HG03575 (cell line): ENCODE measurements at regions not wholly inside any gene's neighbourhood (a gene's known extent, or its start where the extent isn't known, plus 50 kb on each side); places are given as distances from the start of the nearest gene placed in this dataset.

Source experiments
- ATAC-seq: cut with Tn5 transposase; IDR thresholded peaks from one replicate; pipeline ENCODE4 v1.9.1; 2021; ENCODE audit not compliant: unreplicated experiment, insufficient number of reproducible peaks, low FRiP score; ENCODE audit errors: extremely low read depth

DNA sequence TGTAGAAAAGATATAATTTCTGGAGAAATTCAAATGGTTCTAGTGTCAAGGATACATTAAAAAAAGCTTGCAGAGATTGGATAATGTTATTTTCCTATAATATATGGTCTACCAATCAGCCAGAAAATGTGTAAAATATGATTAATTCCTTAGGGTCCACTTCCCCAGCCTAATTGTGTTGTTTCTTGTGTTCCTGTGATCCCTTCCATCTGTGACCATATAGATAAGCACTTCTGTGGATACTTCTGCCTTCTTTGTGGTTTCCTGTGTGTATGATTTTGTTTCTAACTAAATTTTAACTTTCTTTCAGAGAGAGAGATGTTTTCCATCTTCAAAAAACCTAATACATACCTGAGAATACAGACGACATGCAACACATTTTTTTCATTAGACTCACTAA lies 367.1 kb upstream of the PIK3C3 start:
- ATAC-seq, result no peak

DNA sequence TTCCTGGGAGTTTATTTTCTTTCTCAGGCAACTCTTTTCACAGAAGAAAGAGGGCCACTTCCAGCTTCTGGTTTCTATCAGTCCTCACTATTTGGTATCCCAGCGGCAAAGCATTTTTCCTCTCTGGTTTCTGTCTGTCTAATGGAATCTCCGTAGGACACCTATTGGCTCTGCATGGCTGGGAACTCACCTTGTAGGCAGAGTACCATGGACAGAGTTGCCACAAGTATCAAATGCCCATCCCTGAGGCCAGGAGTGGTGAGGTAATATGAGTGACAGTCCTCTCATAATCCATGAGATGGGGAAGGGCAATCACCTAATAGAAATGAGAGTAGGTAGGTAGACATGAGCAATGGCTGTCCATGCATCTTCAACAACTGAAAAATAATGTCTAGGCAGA lies 369.5 kb upstream of the PIK3C3 start:
- no peak for ATAC-seq

DNA sequence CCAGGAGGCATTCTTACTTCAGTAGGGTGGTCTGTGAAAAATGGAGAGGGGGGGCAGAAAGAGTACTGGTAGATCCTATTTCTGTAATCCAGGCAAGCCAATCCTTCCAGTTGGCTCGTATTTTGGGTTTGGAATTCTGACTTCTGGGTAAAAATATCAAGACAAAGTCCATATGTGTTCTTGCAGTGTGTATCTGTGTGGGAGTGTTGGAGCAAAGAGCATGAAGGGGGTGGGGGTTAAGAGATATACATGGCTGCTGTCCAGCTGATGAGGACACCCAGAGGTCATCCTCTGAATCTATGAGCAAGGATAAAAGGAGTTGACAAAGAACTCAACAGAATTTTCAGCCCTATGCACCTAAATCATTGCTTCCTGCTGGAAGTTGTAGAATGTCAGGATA lies 375.8 kb upstream of the PIK3C3 start:
- ATAC-seq, result no peak

DNA sequence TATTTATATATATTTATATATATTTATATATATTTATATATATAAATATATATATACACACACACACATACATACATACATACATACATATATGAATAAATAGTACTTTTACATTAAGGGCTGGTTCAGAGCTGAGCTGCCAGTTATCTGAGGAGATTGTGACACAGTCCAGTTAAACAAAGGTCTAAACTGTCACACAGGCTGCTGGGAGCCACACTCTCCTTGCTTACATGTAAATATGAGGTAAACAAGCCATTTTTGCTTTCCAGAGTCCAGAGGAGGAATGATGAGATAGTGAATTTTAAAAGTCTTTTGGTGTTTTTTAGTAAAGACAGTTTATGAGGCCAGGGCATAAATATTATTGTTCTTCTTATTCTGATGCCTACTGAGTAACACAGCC lies 377.5 kb upstream of the PIK3C3 start:
- no peak for ATAC-seq

DNA sequence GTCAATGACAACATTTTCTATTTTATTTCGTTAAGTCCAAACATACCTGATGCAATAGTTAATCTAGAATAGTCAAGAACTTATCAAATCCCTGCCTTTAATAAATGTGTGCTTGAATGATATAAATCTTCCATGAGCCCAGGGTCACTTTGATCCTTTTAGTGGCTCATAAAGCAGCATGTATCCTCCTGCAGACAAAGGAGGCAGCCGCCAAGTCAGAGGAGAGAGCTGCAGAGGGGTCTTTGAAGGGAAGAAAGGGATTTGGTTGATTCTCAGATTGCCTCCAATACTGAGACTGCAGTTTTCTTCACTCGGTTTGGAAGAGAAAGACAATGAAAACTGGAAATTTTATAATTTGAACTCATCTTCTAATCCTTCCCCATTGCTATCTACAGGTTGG lies 378.4 kb upstream of the PIK3C3 start:
- ATAC-seq, result no peak

GRCh38 chr18:41569867-41570266 lies 385.2 kb upstream of the PIK3C3 start:
- ATAC-seq, result no peak

DNA sequence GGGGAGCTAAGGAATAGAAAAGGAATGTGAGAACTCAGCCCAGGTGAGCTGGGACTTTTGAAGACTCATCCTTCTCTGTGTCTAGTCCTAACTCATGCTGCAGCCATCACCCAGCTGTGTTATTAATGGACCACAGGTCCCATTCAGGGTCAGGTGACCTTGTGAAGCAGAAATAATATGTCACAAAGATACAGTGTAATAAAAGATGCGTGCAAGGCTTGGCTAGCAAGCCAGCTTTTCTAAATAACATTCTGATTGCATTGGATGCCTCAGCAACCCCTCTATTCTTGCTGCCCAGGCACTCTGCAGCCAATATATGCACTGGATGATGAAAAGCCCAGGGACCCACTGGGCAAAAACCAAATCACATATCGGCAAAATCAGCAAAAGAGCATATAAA lies 393.1 kb upstream of the PIK3C3 start:
- ATAC-seq, result no peak

DNA sequence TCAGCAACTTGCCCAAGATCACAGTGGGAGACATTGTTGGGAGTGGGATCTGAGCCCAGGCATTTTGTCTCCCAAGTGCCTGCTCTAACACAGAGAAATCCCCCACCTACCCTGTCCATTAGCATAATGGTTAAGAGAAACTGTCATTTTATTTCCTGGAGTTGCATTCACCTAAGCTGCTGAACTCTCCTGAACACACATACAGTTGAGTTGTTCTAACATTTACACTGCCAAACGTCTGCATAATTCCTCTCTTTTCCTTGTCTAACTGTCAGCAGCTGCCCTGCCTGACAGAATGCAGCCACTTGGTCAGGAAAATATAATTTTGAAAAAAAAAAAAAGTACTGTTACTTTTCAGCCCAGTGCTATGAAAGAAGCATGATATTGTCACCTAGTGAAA lies 396.3 kb upstream of the PIK3C3 start:
- ATAC-seq, result no peak

GRCh38 chr18:41553716-41554115 lies 401.3 kb upstream of the PIK3C3 start:
- ATAC-seq, result no peak

- ATAC-seq, result no peak
Observed at GRCh38 chr18:41548521-41549260, 406.3 kb upstream of the PIK3C3 start.

GRCh38 chr18:41545091-41545888 lies 409.7 kb upstream of the PIK3C3 start:
- ATAC-seq, result no peak

DNA sequence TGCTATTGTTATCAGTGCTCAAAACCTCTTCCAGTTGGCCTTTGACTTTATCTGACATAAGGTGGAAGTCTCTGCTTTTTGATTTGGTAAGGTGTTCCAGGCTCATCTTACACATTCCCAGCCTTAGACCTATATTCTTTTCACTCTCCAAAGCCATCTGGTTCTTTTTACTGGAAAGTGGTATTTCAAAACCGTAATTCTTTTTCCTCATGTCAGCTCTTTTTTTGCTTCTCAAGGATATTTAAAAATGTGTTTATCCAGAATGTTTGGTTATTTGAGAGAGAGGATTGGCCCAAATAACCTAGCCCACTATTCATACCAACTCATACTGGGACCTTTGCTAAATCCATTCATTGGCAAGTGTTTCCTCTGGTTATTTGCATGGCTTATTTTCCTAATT lies 411.2 kb upstream of the PIK3C3 start:
- ATAC-seq, result no peak

DNA sequence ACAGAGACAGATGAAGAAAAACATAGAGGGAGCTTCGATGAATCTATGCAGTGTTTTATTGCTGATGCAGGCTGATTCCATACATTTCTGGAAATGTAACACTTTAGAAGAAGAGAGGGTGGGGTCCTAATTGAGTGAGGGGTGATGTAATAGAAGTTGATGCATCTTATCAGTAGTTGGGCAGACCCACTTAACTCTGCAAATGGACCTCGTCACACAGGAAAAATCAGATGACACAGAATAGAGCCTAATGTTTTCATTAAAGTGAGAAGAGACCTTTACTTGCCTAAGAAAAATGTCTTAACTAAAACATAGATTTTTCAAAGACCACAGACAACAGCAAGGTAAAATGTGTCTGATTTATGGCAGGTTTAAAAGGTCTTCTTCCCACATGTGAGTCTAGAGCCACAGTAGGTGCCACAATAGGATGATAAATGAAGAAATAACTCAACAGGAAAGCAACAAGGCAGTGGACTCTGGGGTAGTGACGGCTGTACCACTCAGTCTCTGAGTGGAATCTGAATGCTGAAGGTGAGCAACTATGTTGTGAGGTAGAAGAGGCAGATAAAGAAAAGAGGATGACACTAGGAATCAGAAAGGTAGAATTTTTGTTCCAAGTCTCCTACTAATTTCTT lies 414.7 kb upstream of the PIK3C3 start:
- ATAC-seq, result no peak

DNA sequence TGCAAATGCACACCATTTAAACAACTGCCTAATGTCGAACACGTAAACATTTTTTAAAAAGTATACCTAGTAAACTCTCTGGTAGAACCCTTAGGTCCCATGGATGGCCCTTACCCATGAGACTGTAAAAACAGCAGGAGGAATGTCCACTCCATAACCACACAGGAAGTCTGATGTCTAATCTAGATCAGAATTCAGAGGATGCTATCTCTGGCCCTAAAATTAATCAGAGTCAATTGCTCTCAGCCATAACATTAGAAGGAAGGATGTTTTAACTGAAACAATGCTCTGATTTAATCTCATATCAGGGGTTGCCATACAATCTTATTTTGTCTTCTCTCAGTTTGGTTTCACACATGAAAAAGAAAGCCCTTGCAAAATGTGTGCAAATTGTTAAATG lies 416.3 kb upstream of the PIK3C3 start:
- ATAC-seq, result no peak

DNA sequence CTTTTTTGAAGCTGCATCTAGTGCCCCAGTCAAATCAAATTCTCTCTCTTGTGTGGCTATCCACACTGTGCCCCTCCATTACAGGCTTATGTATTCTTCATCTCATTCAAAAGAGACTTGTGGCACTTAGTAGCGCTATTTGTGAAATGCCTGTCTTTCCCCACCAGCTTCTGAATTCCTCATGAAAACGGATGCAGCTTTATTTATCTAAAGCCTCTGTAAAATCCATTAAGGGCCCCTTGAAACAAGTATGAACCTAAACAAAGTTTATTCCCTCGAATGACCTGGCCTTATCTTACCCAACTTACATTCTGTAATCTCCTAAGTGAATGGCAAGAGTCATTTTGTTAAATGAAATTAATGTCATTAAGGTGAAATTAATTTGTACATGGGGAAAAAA lies 417.4 kb upstream of the PIK3C3 start:
- no peak for ATAC-seq

DNA sequence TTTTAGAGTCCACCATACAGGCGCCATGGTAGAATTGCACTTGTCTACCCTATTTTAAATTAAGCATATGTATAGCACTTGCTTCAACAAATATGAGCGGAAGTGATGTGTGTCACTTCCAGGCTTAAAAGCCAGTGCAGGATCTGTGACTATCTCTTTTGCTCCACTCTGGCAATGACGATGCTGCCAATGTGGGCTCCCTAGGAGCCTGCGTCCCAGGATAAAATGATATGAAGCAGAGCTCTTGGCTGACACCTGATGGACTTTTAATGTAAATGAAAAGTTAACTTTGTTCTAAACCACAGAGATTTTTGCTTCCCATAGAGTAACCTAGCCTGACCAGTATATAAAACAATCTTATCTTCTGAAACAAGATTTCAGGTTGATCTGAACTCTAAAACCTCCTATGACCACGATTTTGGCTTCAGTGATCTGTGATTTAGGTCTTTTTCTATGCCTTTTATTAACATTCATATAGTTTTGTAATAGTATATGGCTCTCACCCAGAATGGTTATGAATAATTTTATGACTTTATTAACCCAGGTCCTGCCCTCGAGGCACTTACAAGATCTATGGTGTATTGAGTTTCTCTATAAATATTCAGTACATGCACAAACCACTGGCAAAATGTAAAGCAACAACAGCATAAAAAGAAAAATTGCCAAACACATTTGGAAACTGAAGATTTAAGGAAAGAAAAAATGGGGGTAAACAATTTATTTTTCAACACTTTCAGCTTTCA lies 422.5 kb upstream of the PIK3C3 start:
- no peak for ATAC-seq

DNA sequence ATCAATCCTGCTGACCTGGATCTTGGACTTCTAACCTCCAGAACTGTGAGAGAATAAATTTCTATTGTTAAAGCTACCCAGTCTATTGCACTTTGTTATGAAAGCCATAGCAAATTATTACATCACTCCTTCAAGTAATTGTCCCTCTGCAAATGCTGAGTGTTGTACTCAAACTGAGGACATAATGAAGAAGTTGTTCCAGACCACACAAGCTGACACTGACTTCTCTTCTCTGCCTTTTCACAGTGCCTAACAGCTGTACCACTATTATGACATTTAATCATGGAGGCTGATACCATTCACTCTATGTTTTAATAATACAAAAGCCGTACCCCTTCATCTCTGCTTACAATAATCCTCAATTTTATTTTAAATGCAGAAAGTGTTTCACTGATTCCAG lies 424.1 kb upstream of the PIK3C3 start:
- no peak for ATAC-seq

DNA sequence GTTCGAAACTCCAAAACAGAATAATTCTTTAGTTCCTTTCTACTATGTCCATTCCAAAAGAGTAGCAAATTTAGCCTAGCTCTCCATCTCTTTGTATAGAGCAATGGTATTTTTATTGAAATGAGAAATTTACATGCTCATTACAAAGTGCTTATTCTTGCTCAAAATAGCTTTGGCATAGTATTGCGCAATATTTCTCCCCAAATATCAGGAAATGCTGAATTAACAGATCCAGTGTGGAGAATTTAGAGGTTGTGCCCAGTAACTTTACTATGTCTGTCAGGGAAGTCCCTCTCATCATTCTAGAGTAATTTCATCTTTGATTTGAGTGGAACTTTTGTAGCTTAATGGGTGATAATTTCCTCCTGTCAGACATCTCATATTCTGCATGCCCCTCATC lies 425.9 kb upstream of the PIK3C3 start:
- no peak for ATAC-seq

- no peak for ATAC-seq
Observed at GRCh38 chr18:41526054-41526453, 429.0 kb upstream of the PIK3C3 start.
